ENCODE measurements at regions not wholly inside any gene's neighbourhood (a gene's known extent, or its start where the extent isn't known, plus 50 kb on each side); places are given as distances from the start of the nearest gene placed in this dataset.

DNA sequence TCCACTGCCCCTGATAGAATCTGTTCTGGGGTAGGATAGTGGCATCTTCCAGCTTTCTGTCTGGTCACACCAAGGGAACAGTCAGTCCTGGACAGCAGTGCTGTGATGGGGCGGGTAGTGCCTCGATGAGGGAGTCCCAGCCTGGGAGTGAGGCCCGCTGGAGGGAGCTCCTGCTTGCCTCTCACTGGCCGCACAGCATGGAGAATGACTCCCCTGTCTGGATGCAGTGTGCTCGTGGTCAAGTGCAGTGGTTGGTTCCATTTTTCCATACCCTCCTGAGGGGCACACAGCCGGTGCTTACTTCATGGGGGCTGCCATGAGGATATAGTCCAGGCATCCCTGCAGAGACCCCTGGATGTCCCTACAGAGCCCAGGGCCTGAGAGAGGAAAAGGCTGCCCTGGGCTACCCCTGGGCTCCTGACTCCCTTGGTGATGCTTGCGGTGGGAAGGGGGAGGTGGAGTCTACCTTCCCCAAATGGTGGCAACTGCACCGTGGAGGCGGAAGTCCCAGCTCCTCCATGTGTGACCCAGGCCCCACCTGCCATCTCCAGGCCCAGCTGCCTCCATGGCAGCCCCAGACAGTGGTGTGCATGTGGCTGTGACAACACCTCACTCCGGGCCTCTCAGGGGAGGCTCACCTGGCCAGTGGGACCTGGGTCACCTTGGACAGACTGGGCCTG is 212.5 kb downstream of the GLI2 start:
- TF ChIP-seq, protein P1, sequence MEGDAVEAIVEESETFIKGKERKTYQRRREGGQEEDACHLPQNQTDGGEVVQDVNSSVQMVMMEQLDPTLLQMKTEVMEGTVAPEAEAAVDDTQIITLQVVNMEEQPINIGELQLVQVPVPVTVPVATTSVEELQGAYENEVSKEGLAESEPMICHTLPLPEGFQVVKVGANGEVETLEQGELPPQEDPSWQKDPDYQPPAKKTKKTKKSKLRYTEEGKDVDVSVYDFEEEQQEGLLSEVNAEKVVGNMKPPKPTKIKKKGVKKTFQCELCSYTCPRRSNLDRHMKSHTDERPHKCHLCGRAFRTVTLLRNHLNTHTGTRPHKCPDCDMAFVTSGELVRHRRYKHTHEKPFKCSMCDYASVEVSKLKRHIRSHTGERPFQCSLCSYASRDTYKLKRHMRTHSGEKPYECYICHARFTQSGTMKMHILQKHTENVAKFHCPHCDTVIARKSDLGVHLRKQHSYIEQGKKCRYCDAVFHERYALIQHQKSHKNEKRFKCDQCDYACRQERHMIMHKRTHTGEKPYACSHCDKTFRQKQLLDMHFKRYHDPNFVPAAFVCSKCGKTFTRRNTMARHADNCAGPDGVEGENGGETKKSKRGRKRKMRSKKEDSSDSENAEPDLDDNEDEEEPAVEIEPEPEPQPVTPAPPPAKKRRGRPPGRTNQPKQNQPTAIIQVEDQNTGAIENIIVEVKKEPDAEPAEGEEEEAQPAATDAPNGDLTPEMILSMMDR (IDR thresholded peaks at IDR 0.05) = no peak
- no peak for DNase-seq (ENCODE audit: low spot score)
- no peak overlapping the region for H3K4me3 ChIP-seq
- H3K27ac ChIP-seq = no peak overlapping the region

DNA sequence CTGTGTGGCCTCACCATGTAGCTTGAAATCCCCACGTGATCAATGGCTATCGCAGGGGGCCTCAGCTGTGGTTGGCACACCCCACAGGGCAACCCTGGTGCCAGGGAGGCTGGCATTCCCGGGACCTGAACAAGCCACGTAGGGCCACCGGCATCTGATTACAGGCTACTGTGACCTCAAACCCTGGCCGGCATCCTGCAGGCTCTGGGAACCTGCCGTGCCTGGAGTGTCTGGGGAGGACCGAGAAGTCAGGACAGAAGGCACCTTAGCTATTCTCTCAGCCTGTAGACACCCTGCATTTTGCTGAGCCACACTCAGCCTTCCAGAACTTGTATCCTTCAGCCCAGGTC is 213.0 kb downstream of the GLI2 start:
- DNase-seq (ENCODE audit: low spot score) = no peak
- TF ChIP-seq, protein P1 (IDR thresholded peaks at IDR 0.05) = no peak

DNA sequence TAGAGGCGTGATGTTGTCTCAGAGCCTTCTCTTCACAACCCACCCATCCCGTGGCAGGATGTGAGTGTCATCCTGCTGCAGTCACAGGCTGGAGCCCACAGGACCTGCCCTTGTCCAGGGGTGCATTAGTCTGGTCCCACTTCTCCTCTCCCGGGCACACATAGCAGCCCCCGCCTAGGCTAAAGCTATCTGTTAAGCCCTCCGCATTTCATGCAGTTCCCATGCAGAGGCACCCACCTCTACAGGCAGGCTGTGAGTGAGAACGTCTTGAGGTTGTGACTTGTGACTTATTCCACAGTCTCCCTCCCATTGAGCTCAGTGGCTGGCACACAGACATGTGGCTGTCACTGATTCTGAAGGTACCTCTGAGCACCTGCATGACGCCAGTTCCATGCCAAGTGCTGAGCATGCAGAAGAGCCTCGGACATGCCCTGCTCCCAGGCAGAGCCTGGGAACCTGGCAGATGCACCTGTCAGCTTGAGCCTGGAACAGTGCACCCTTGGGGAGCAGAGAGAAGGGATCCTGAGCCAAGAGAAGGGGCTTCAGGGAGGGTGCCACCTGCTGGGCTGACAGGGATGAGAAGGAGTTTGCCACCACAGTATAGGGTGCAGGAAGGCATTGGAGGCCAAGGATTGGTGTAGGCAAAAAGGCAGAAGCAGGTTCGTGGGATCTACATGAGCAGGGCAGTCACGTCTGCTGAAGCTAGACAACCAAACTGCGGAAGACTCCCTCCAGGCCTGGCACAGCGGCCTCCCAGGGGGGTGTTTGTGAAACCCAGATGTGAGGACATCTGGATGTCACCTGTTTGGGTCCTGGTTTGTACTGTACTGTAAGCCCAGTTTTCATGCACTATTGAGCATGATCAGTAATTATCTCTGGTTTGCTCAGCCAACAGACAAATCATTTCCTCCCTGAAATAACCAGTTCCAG is 213.6 kb downstream of the GLI2 start:
- TF ChIP-seq, protein P1 (IDR thresholded peaks at IDR 0.05) = no peak
- no peak overlapping the region for H3K4me3 ChIP-seq
- H3K27ac ChIP-seq = no peak overlapping the region
- DNase-seq (ENCODE audit: low spot score) = no peak

More for the DNA sequence above, 213.0 kb downstream of the GLI2 start:
- Histone ChIP-seq H3K27ac (no peak overlapping the region), H3K4me3 (no peak overlapping the region)

DNA sequence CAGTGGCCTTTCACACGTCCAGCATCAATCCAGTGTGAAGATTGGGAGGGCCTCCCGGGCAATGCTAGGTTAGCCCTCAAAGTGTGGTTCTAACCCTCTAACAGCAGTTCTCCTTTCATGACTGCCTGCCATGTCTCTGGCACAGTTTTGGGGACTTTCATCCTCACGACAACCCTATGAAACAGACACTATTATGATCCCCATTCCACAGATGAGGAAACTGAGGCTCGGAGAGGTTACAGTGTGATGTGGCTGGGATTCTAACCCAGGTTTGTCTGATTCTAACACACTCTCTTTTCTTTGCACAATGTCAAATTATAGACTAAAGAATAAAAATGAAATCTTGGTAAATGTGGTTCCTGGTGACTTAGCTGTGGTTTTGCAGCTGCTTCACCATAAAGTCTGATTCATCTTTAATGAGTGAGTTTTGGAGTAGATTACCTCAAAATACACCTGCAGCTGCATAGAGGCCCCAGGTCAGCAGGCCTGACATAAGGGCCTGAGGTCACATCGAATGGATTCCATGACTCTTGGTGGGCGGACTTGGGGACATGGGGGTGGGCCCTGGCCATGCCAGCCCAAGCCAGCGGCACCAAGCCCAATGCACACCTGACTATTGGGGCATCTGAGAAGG is 214.4 kb downstream of the GLI2 start:
- no peak overlapping the region for H3K27ac ChIP-seq
- H3K4me3 ChIP-seq = no peak overlapping the region
- TF ChIP-seq, protein P1 (IDR thresholded peaks at IDR 0.05) = no peak
- DNase-seq (ENCODE audit: low spot score) = no peak

DNA sequence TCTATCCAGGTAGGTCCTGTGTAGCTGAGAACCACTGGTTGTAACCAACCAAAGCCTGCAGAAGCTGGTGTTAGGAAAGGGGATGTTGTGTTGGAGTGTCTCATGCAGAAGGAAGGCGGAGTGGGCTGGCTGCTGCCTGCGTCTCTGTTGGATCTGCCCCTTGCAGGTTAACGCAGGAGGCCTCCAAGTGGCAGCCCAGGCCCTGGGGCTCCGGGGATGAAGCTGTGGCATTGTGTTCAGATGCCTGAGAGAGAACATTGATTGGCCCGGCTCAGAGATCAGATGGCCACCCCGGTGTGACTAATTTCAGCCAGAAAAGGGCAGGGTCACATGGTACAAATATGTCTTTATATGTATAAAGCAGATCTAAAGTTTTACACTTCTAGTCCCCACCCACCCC is 216.0 kb downstream of the GLI2 start:
- TF ChIP-seq, protein P1 (IDR thresholded peaks at IDR 0.05) = no peak
- H3K27ac ChIP-seq = no peak overlapping the region
- DNase-seq (ENCODE audit: low spot score) = no peak
- H3K4me3 ChIP-seq = no peak overlapping the region

DNA sequence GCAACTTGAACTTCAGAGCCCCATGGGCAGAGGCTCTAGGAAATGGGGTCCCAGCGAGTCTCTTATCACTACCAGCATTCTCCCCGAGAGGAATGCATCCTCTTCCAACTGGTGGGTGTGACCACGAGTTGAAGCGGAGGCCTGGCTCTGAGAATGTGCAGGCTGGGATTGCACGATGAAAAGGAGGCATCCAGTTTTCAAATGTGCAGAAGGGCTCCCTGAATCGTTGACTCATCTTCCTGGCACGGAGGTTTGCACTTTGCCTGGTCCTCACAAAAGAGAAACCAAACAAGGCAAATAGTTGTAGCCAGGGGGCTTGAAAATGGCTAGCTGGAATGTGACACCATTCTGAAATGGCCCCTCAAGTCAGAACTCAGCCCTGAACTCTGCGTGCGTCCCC is 216.7 kb downstream of the GLI2 start:
- DNase-seq (ENCODE audit: low spot score) = no peak
- H3K4me3 ChIP-seq = no peak overlapping the region
- H3K27ac ChIP-seq = no peak overlapping the region
- TF ChIP-seq, protein P1 (IDR thresholded peaks at IDR 0.05) = no peak

All from coronary artery (tissue), 2 donors.